BE2C (cell line): ENCODE measurements at regions not wholly inside any gene's neighbourhood (a gene's known extent, or its start where the extent isn't known, plus 50 kb on each side); places are given as distances from the start of the nearest gene placed in this dataset.

Experiments
- DNase-seq: peaks from one replicate; pipeline ENCODE4 v3.0.0-alpha.2; 2020
- H3K27me3 ChIP-seq: fragments of 250-450 bp; sonication (Bioruptor Pico); 2 replicates; pipeline ENCODE4 v1.5.1; 2020; ENCODE audit warnings: mild to moderate bottlenecking
- H3K36me3 ChIP-seq: fragments of 250-450 bp; sonication (Bioruptor Pico); 2 replicates; pipeline ENCODE4 v1.5.1; 2020; ENCODE audit warnings: mild to moderate bottlenecking
- H3K4me1 ChIP-seq: fragments of 250-450 bp; sonication (Bioruptor Pico); 2 replicates; pipeline ENCODE4 v1.5.1; 2020
- H3K4me3 ChIP-seq: 2 replicates; pipeline ENCODE4 v1.5.1; 2011; ENCODE audit warnings: low read depth, low read length
- H3K9me3 ChIP-seq: fragments of 250-450 bp; sonication (Bioruptor Pico); 2 replicates; pipeline ENCODE4 v1.5.1; 2020
- CTCF ChIP-seq: IDR thresholded peaks from 2 replicates; pipeline ENCODE4 v1.5.1; 2012; ENCODE audit warnings: mild to moderate bottlenecking, low read depth, low read length

DNA sequence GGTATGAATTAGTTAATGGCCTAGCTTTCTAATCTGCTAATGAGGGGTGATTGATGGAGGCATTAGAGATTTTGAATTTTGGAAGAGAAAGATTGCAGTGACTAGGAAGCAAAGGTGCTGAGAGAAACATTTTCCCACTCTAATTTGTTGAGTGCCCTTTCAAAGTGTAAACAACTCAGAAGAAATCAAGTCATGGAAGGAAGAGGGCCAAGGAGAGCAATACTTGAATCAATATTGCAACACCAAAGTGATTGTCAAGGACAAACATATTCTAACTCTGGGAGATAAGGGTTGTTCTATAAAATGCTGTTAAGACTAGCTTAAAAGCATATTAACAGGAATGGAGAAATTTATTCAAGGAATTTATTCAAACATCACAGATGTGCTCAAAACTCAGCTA lies 182.7 kb upstream of the FERMT1 start:
- Histone ChIP-seq H3K4me1 (no peaks in the 10 kb centered on the region), H3K27me3 (no peaks in the 10 kb centered on the region), H3K9me3 (no peaks in the 10 kb centered on the region), H3K4me3 (no peak overlapping the region), H3K36me3 (no peaks in the 10 kb centered on the region)
- no peak for TF ChIP-seq CTCF
- DNase-seq = no peak

- H3K4me1 ChIP-seq = no peaks in the 10 kb centered on the region
- H3K4me3 ChIP-seq = no peak overlapping the region
- H3K9me3 ChIP-seq = no peaks in the 10 kb centered on the region
- H3K27me3 ChIP-seq = no peaks in the 10 kb centered on the region
- no peak for DNase-seq
- H3K36me3 ChIP-seq = no peaks in the 10 kb centered on the region
- no peak for TF ChIP-seq CTCF
These were observed 179.2 kb upstream of the FERMT1 start for GRCh38 chr20:6302041-6302440.

DNA sequence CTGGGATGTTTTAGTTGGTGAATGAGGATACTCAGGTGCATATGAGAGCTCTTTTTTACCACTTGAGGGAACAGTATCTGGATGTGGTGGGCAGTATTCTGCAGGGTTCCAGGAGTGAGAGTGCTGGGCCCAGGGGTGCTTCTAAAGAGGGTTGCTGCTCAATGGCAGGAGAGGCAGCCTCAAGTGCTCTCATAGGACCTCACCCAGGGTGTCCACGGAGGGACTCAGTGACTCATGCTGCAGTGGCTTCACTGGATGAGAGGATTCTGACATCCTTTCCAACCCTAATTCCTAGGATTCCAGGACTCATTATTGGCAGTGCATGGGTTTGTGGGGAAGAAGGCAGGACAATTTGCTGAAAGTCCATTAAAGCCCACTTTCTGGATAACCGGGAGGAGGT lies 176.6 kb upstream of the FERMT1 start:
- no peak for TF ChIP-seq CTCF
- no peaks in the 10 kb centered on the region for H3K4me1 ChIP-seq
- no peaks in the 10 kb centered on the region for H3K27me3 ChIP-seq
- H3K36me3 ChIP-seq = no peaks in the 10 kb centered on the region
- H3K4me3 ChIP-seq = no peak overlapping the region
- no peaks in the 10 kb centered on the region for H3K9me3 ChIP-seq
- no peak for DNase-seq

- no peak for DNase-seq
- TF ChIP-seq CTCF = no peak
These were observed 175.2 kb upstream of the FERMT1 start for GRCh38 chr20:6298049-6298448.

DNA sequence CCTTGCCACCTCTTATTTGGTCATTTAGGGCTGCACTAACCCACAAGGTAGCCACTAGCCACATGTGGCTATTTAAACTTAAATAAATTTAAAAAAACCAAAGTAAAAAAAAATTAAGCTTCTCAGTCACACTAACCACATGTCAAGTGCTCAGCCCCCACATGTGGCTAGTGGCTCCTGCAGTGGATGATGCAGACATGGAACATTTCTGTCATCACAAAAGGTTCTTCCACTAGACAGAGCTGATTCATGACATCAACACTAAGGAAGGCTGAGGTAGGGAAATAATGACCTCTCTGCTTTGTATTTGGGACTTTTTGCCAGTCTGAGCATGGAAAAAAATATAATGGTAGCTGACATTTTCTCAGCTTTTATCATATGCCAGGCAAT lies 173.0 kb upstream of the FERMT1 start:
- H3K9me3 ChIP-seq = no peaks in the 10 kb centered on the region
- TF ChIP-seq CTCF = no peak
- no peak for DNase-seq

More at GRCh38 chr20:6298049-6298448, 175.2 kb upstream of the FERMT1 start:
- no peaks in the 10 kb centered on the region for H3K36me3 ChIP-seq
- no peaks in the 10 kb centered on the region for H3K9me3 ChIP-seq
- no peaks in the 10 kb centered on the region for H3K27me3 ChIP-seq
- no peaks in the 10 kb centered on the region for H3K4me1 ChIP-seq
- H3K4me3 ChIP-seq = no peak overlapping the region

GRCh38 chr20:6295127-6295866 lies 172.5 kb upstream of the FERMT1 start:
- no peaks in the 10 kb centered on the region for H3K36me3 ChIP-seq
- no peak overlapping the region for H3K4me3 ChIP-seq
- DNase-seq = no peak
- H3K27me3 ChIP-seq = no peaks in the 10 kb centered on the region; the same call in 1 of the 2 replicates
- no peak for TF ChIP-seq CTCF
- H3K4me1 ChIP-seq = no peaks in the 10 kb centered on the region
- H3K9me3 ChIP-seq = no peaks in the 10 kb centered on the region

More for the DNA sequence above, 173.0 kb upstream of the FERMT1 start:
- H3K4me3 ChIP-seq = no peak overlapping the region
- H3K4me1 ChIP-seq = no peaks in the 10 kb centered on the region
- no peaks in the 10 kb centered on the region for H3K36me3 ChIP-seq
- H3K27me3 ChIP-seq = no peaks in the 10 kb centered on the region; the same call in 1 of the 2 replicates
